ENCODE measurements at regions not wholly inside any gene's neighbourhood (a gene's known extent, or its start where the extent isn't known, plus 50 kb on each side); places are given as distances from the start of the nearest gene placed in this dataset.
A peak's percentile ranks its signal among the peaks of the same experiment; 100 is the strongest.

DNA sequence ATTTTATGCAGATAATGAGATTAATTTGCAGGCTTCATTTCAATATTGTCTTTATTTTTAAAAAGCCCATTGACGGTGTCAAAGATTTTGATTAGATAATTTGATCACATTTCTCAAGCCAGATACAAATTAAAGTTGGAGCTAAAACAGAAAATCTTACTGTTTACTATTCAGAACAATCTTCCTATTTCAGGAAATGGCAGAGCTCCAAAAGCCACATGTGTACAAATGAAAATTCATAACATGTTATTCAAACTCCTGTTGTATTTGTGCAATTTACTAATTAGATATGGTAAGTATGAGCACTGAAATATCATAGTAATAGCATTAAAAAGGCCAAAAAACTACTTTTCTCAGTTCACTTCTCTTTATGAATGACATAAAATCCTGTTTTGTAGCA is 682.9 kb downstream of the KCNJ3 start:
- Histone ChIP-seq H3K79me2 (ENCODE audit: low read length) (no peaks in the 10 kb centered on the region), H3K9ac (ENCODE audit: low read length) (no peak overlapping the region), H3K4me2 (ENCODE audit: low read length) (no peak overlapping the region), H3K27ac (ENCODE audit: low read length) (no peak overlapping the region), H3K27me3 (ENCODE audit: low read depth, low read length) (no peaks in the 10 kb centered on the region), H3K4me3 (ENCODE audit: low read length) (no peak overlapping the region), H3K4me1 (ENCODE audit: low read length) (0 out of 2 replicates have a peak, but pooled peaks cover 9% of the 10 kb centered on the region), H3K9me3 (ENCODE audit: insufficient read depth, low read length) (no peaks in the 10 kb centered on the region), H4K20me1 (ENCODE audit: insufficient read depth, low read length) (no peaks in the 10 kb centered on the region), H2AFZ (ENCODE audit: low read depth, low read length) (no peak overlapping the region), H3K36me3 (replicated peaks; ENCODE audit: low read depth, low read length) (no peaks in the 10 kb centered on the region)
- TF ChIP-seq, protein P1, sequence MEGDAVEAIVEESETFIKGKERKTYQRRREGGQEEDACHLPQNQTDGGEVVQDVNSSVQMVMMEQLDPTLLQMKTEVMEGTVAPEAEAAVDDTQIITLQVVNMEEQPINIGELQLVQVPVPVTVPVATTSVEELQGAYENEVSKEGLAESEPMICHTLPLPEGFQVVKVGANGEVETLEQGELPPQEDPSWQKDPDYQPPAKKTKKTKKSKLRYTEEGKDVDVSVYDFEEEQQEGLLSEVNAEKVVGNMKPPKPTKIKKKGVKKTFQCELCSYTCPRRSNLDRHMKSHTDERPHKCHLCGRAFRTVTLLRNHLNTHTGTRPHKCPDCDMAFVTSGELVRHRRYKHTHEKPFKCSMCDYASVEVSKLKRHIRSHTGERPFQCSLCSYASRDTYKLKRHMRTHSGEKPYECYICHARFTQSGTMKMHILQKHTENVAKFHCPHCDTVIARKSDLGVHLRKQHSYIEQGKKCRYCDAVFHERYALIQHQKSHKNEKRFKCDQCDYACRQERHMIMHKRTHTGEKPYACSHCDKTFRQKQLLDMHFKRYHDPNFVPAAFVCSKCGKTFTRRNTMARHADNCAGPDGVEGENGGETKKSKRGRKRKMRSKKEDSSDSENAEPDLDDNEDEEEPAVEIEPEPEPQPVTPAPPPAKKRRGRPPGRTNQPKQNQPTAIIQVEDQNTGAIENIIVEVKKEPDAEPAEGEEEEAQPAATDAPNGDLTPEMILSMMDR (IDR thresholded peaks at IDR 0.05; ENCODE audit: low read depth, low read length), result no peak
- TF ChIP-seq EZH2phosphoT487 (IDR thresholded peaks at IDR 0.05; ENCODE audit: low read depth), result no peak

DNA sequence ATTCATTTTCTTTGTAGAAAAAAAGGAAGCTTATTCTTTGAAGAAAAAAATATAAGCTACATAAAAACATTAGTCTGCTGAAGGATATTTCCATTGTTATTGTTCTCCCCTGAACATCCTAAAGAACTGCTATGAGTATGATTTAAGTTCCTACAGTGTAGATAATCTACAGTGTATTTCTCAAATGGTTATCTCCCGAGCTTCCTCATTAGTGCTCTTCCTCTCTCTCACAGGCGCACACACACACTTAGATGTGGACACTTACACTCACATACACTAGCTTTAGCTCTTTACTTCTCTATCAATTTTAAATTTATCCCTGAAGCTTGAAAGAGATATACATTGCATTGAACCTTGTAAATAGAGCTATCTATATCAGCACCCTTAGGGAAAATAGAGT is 681.0 kb downstream of the KCNJ3 start:
- Histone ChIP-seq H3K27ac (ENCODE audit: low read length) (no peak overlapping the region), H3K79me2 (ENCODE audit: low read length) (no peaks in the 10 kb centered on the region), H3K27me3 (ENCODE audit: low read depth, low read length) (no peaks in the 10 kb centered on the region), H2AFZ (ENCODE audit: low read depth, low read length) (no peak overlapping the region), H4K20me1 (ENCODE audit: insufficient read depth, low read length) (no peaks in the 10 kb centered on the region), H3K9me3 (ENCODE audit: insufficient read depth, low read length) (no peaks in the 10 kb centered on the region), H3K4me1 (ENCODE audit: low read length) (0 out of 2 replicates have a peak, but pooled peaks cover 9% of the 10 kb centered on the region), H3K4me2 (ENCODE audit: low read length) (no peak overlapping the region), H3K36me3 (replicated peaks; ENCODE audit: low read depth, low read length) (no peaks in the 10 kb centered on the region), H3K4me3 (ENCODE audit: low read length) (no peak overlapping the region), H3K9ac (ENCODE audit: low read length) (no peak overlapping the region)
- TF ChIP-seq, protein P1 (IDR thresholded peaks at IDR 0.05; ENCODE audit: low read depth, low read length), result no peak
- TF ChIP-seq EZH2phosphoT487 (IDR thresholded peaks at IDR 0.05; ENCODE audit: low read depth), result no peak

DNA sequence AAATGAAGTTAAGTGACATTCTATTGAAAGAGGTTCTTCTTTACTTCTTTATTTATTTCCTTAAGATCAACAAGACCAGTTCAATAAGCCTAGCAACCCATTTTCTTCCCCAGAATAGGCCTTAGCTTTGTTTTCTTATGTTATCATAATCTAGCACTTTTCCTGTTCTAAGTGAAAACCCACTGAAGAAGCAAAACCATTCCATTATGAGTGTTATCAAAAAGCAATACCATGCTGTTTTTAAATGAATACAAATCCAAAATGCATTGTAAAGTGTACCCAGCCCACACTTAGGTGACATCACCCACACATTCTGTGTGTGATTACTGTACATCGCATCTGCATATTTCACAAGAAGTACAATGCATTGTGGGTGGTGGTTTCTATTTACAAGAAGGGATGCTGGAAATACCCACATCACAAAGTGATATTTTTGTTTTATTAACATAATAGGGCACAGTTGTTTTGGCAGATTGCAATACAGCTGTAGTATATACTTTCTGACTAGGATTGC is 679.5 kb downstream of the KCNJ3 start:
- no peaks in the 10 kb centered on the region for H3K27me3 ChIP-seq (ENCODE audit: low read depth, low read length)
- no peak overlapping the region for H3K9ac ChIP-seq (ENCODE audit: low read length)
- H2AFZ ChIP-seq (ENCODE audit: low read depth, low read length), result no peak overlapping the region
- no peak overlapping the region for H3K27ac ChIP-seq (ENCODE audit: low read length)
- no peaks in the 10 kb centered on the region for H3K9me3 ChIP-seq (ENCODE audit: insufficient read depth, low read length)
- H4K20me1 ChIP-seq (ENCODE audit: insufficient read depth, low read length), result no peaks in the 10 kb centered on the region
- H3K4me2 ChIP-seq (ENCODE audit: low read length), result no peak overlapping the region
- H3K4me1 ChIP-seq (ENCODE audit: low read length), result 0 out of 2 replicates have a peak, but pooled peaks cover 6% of the 10 kb centered on the region
- TF ChIP-seq EZH2phosphoT487 (IDR thresholded peaks at IDR 0.05; ENCODE audit: low read depth), result no peak
- TF ChIP-seq, protein P1 (IDR thresholded peaks at IDR 0.05; ENCODE audit: low read depth, low read length), result no peak
- no peaks in the 10 kb centered on the region for H3K79me2 ChIP-seq (ENCODE audit: low read length)
- no peak overlapping the region for H3K4me3 ChIP-seq (ENCODE audit: low read length)
- no peaks in the 10 kb centered on the region for H3K36me3 ChIP-seq (replicated peaks; ENCODE audit: low read depth, low read length)

DNA sequence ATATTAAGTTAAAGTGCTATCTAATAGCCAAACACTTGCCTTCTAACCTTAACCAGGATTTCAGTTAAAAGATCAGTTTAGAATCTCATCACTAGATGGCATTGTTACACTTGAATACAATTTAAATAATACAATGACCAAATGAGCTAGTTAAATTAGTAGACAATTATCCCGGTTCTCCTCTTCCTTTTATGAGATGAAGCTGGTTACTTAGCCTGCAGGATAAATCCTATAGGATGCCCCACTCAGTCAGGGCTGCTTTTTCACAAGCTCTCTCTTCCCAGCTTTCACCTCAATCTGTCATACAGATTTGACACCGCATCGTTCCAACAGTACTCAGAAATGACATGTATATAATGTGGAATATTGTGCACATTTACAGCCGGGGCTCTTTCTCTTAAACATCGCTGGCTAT is 678.8 kb downstream of the KCNJ3 start:
- H3K27me3 ChIP-seq (ENCODE audit: low read depth, low read length), result no peaks in the 10 kb centered on the region
- H3K27ac ChIP-seq (ENCODE audit: low read length), result no peak overlapping the region
- no peak overlapping the region for H2AFZ ChIP-seq (ENCODE audit: low read depth, low read length)
- no peak overlapping the region for H3K4me2 ChIP-seq (ENCODE audit: low read length)
- H3K4me3 ChIP-seq (ENCODE audit: low read length), result no peak overlapping the region
- no peaks in the 10 kb centered on the region for H3K36me3 ChIP-seq (replicated peaks; ENCODE audit: low read depth, low read length)
- H3K9me3 ChIP-seq (ENCODE audit: insufficient read depth, low read length), result no peaks in the 10 kb centered on the region
- TF ChIP-seq EZH2phosphoT487 (IDR thresholded peaks at IDR 0.05; ENCODE audit: low read depth), result no peak
- TF ChIP-seq, protein P1 (IDR thresholded peaks at IDR 0.05; ENCODE audit: low read depth, low read length), result peak; percentile 72
- H3K79me2 ChIP-seq (ENCODE audit: low read length), result no peaks in the 10 kb centered on the region
- no peak overlapping the region for H3K9ac ChIP-seq (ENCODE audit: low read length)
- H3K4me1 ChIP-seq (ENCODE audit: low read length), result 0 out of 2 replicates have a peak, but pooled peaks cover 6% of the 10 kb centered on the region
- H4K20me1 ChIP-seq (ENCODE audit: insufficient read depth, low read length), result no peaks in the 10 kb centered on the region
